ENCODE measurements at regions not wholly inside any gene's neighbourhood (a gene's known extent, or its start where the extent isn't known, plus 50 kb on each side); places are given as distances from the start of the nearest gene placed in this dataset.

DNA sequence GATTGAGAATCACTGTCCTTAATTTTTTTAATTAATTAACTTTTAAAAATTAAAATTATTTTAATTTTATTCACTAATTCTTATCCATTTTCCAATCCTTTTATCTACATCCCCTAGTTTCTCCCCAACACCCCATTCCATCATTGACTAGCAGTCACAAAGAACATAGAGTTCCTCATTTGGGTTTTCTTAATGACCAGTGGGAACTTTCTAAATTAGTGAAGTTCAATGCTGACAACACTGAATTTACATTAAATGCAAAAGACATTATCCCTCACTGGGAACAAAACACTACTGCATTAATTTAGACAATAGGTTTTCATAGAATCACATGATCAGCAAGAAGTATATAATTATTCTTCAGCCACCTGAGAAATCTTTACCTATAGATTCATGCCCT is 80.6 kb upstream of the GLS start:
- no peaks in the 10 kb centered on the region for H4K20me1 ChIP-seq (ENCODE audit: insufficient read depth, low read length)
- H3K27ac Mint-ChIP-seq (ENCODE audit: unreplicated experiment), result no peak overlapping the region
- no peaks in the 10 kb centered on the region for H3K36me3 ChIP-seq (ENCODE audit: insufficient read depth, low read length)
- no peaks in the 10 kb centered on the region for H3K9me3 Mint-ChIP-seq (ENCODE audit: unreplicated experiment)
- H3K4me3 ChIP-seq (ENCODE audit: insufficient read depth, low read depth, low read length), result no peak overlapping the region
- H3K9ac ChIP-seq (ENCODE audit: low read length), result no peak overlapping the region
- no peaks in the 10 kb centered on the region for H3K36me3 Mint-ChIP-seq (ENCODE audit: low read depth, unreplicated experiment)
- FAIRE-seq (no peak), DNase-seq (ENCODE audit: low read depth) (no peak)
- H3K9me3 ChIP-seq (ENCODE audit: insufficient read depth, low read depth, low read length), result no peaks in the 10 kb centered on the region
- no peak overlapping the region for H2AFZ ChIP-seq (ENCODE audit: low read depth, low read length)
- TF ChIP-seq, protein P1, sequence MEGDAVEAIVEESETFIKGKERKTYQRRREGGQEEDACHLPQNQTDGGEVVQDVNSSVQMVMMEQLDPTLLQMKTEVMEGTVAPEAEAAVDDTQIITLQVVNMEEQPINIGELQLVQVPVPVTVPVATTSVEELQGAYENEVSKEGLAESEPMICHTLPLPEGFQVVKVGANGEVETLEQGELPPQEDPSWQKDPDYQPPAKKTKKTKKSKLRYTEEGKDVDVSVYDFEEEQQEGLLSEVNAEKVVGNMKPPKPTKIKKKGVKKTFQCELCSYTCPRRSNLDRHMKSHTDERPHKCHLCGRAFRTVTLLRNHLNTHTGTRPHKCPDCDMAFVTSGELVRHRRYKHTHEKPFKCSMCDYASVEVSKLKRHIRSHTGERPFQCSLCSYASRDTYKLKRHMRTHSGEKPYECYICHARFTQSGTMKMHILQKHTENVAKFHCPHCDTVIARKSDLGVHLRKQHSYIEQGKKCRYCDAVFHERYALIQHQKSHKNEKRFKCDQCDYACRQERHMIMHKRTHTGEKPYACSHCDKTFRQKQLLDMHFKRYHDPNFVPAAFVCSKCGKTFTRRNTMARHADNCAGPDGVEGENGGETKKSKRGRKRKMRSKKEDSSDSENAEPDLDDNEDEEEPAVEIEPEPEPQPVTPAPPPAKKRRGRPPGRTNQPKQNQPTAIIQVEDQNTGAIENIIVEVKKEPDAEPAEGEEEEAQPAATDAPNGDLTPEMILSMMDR (IDR thresholded peaks at IDR 0.05; ENCODE audit: insufficient read depth, low read depth, low read length), result no peak
- TF ChIP-seq EZH2 (IDR thresholded peaks at IDR 0.05; ENCODE audit: insufficient read depth, low read length), result no peak
- no peaks in the 10 kb centered on the region for H3K27me3 Mint-ChIP-seq (ENCODE audit: low read depth, unreplicated experiment)
- H3K4me2 ChIP-seq (ENCODE audit: low read length), result no peak overlapping the region
- H3K27ac ChIP-seq (ENCODE audit: low read depth, low read length), result no peak overlapping the region
- H3K4me3 Mint-ChIP-seq (ENCODE audit: unreplicated experiment), result no peak overlapping the region
- H3K4me1 ChIP-seq (ENCODE audit: insufficient read depth, low read length), result peaks cover 5% of the 10 kb centered on the region
- H3K79me2 ChIP-seq (ENCODE audit: insufficient read depth, low read length), result no peaks in the 10 kb centered on the region
- peaks cover 5% of the 10 kb centered on the region for H3K4me1 Mint-ChIP-seq (ENCODE audit: low read depth, unreplicated experiment)
- no peaks in the 10 kb centered on the region for H3K27me3 ChIP-seq (ENCODE audit: insufficient read depth, low read length)

DNA sequence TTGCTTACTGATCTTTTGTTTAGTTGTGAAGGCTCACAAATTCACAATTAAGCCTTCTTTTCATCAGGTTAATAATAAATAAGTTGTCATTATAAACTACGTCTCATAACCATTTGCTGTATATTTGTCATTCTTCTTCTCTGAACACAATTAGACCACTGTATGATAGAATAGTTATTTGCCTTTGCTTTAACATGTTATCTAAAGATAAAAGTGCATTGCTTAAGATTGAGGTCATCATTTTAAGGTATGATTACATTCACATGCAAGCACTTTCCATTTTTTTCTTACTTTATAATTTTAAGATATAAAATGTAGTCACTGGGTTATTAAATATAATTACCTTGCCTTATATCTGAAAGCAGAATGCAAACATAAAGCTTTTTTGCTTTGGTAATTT is 80.1 kb upstream of the GLS start:
- H3K9me3 ChIP-seq (ENCODE audit: insufficient read depth, low read depth, low read length), result no peaks in the 10 kb centered on the region
- no peak overlapping the region for H2AFZ ChIP-seq (ENCODE audit: low read depth, low read length)
- H3K27me3 ChIP-seq (ENCODE audit: insufficient read depth, low read length), result no peaks in the 10 kb centered on the region
- Mint-ChIP-seq H3K9me3 (ENCODE audit: unreplicated experiment) (no peaks in the 10 kb centered on the region), H3K4me3 (ENCODE audit: unreplicated experiment) (no peak overlapping the region), H3K4me1 (ENCODE audit: low read depth, unreplicated experiment) (peaks cover 5% of the 10 kb centered on the region), H3K27ac (ENCODE audit: unreplicated experiment) (no peak overlapping the region), H3K27me3 (ENCODE audit: low read depth, unreplicated experiment) (no peaks in the 10 kb centered on the region), H3K36me3 (ENCODE audit: low read depth, unreplicated experiment) (no peaks in the 10 kb centered on the region)
- no peak overlapping the region for H3K9ac ChIP-seq (ENCODE audit: low read length)
- peaks cover 5% of the 10 kb centered on the region for H3K4me1 ChIP-seq (ENCODE audit: insufficient read depth, low read length)
- H3K27ac ChIP-seq (ENCODE audit: low read depth, low read length), result no peak overlapping the region
- FAIRE-seq, result no peak
- H4K20me1 ChIP-seq (ENCODE audit: insufficient read depth, low read length), result no peaks in the 10 kb centered on the region
- H3K4me2 ChIP-seq (ENCODE audit: low read length), result no peak overlapping the region
- no peaks in the 10 kb centered on the region for H3K79me2 ChIP-seq (ENCODE audit: insufficient read depth, low read length)
- no peak for TF ChIP-seq EZH2 (IDR thresholded peaks at IDR 0.05; ENCODE audit: insufficient read depth, low read length)
- TF ChIP-seq, protein P1 (IDR thresholded peaks at IDR 0.05; ENCODE audit: insufficient read depth, low read depth, low read length), result no peak
- no peak overlapping the region for H3K4me3 ChIP-seq (ENCODE audit: insufficient read depth, low read depth, low read length)
- no peaks in the 10 kb centered on the region for H3K36me3 ChIP-seq (ENCODE audit: insufficient read depth, low read length)
- no peak for DNase-seq (ENCODE audit: low read depth)

DNA sequence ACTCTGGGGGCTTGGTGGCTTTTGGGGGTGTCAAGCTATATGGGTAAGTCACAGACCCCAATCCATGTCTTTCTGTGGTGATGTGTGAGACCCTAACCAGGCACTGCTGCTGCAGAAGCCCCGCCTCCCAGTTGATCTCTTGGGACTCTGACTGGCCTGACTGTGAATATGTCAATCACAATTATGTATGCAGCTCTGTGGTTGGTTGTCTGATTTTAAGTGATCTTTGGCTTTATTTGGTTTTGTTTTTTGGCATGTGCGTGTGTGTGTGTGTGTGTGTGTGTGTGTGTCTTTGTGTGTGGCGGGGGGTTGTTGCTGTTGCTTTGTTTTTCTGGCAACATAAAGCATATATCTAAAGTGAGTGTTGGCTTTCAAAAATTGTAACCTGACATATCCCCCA is 78.5 kb upstream of the GLS start:
- no peak for TF ChIP-seq EZH2 (IDR thresholded peaks at IDR 0.05; ENCODE audit: insufficient read depth, low read length)
- TF ChIP-seq, protein P1 (IDR thresholded peaks at IDR 0.05; ENCODE audit: insufficient read depth, low read depth, low read length), result no peak
- H2AFZ ChIP-seq (ENCODE audit: low read depth, low read length), result no peak overlapping the region
- H3K79me2 ChIP-seq (ENCODE audit: insufficient read depth, low read length), result no peaks in the 10 kb centered on the region
- FAIRE-seq, result no peak
- H3K4me1 Mint-ChIP-seq (ENCODE audit: low read depth, unreplicated experiment), result peaks cover 5% of the 10 kb centered on the region
- H3K4me1 ChIP-seq (ENCODE audit: insufficient read depth, low read length), result peaks cover 5% of the 10 kb centered on the region
- H3K27me3 Mint-ChIP-seq (ENCODE audit: low read depth, unreplicated experiment), result no peaks in the 10 kb centered on the region
- H3K27ac ChIP-seq (ENCODE audit: low read depth, low read length), result no peak overlapping the region
- DNase-seq (ENCODE audit: low read depth), result no peak
- no peak overlapping the region for H3K4me3 Mint-ChIP-seq (ENCODE audit: unreplicated experiment)
- H3K4me2 ChIP-seq (ENCODE audit: low read length), result no peak overlapping the region
- no peaks in the 10 kb centered on the region for H3K9me3 ChIP-seq (ENCODE audit: insufficient read depth, low read depth, low read length)
- no peaks in the 10 kb centered on the region for H3K36me3 ChIP-seq (ENCODE audit: insufficient read depth, low read length)
- no peaks in the 10 kb centered on the region for H3K27me3 ChIP-seq (ENCODE audit: insufficient read depth, low read length)
- no peak overlapping the region for H3K4me3 ChIP-seq (ENCODE audit: insufficient read depth, low read depth, low read length)
- no peaks in the 10 kb centered on the region for H3K9me3 Mint-ChIP-seq (ENCODE audit: unreplicated experiment)
- no peak overlapping the region for H3K9ac ChIP-seq (ENCODE audit: low read length)
- H4K20me1 ChIP-seq (ENCODE audit: insufficient read depth, low read length), result no peaks in the 10 kb centered on the region
- H3K27ac Mint-ChIP-seq (ENCODE audit: unreplicated experiment), result no peak overlapping the region
- no peaks in the 10 kb centered on the region for H3K36me3 Mint-ChIP-seq (ENCODE audit: low read depth, unreplicated experiment)
